Peyer's patch (tissue), 4 donors: ENCODE measurements at regions not wholly inside any gene's neighbourhood (a gene's known extent, or its start where the extent isn't known, plus 50 kb on each side); places are given as distances from the start of the nearest gene placed in this dataset.

Experiments used
- DNase-seq, 3 donors: peaks; one replicate each; pipeline ENCODE4 v3.0.0-alpha.2; 2017 to 2019
- H3K27ac ChIP-seq, 4 donors: fragments of 200-600 bp; sonication (generic); one replicate each; pipeline ENCODE4 v1.5.1; 2016 to 2019
- H3K27me3 ChIP-seq, 2 donors: fragments of 200-600 bp; sonication (generic); one replicate each; pipeline ENCODE4 v1.5.1; 2019
- H3K36me3 ChIP-seq, 3 donors: fragments of 200-600 bp; sonication (generic); one replicate each; pipeline ENCODE4 v1.5.1; 2016 to 2019
- H3K4me1 ChIP-seq, 4 donors: fragments of 200-600 bp; sonication (generic); one replicate each; pipeline ENCODE4 v1.5.1; 2016 to 2019
- H3K4me3 ChIP-seq, 4 donors: fragments of 200-600 bp; sonication (generic); 1 replicate in 3 of 4; 2 replicates in 1 of 4; pipeline ENCODE4 v1.5.1; 2016 to 2019; ENCODE audit warnings: mild to moderate bottlenecking in 1 of 4
- H3K9me3 ChIP-seq, 4 donors: fragments of 200-600 bp; sonication (generic); one replicate each; pipeline ENCODE4 v1.5.1; 2016 to 2019; ENCODE audit warnings: mild to moderate bottlenecking in 1 of 4
- POLR2A ChIP-seq, 2 donors: fragments of 450-650 bp; IDR thresholded peaks; one replicate each; pipeline ENCODE4 v1.5.1; 2017; ENCODE audit warnings: antibody characterized with exemption in 2 of 2, mild to moderate bottlenecking in 2 of 2, moderate library complexity in 2 of 2
- TF ChIP-seq, protein P1 (sequence below), 6 experiments: fragments of 450-650 bp in 4 of 6; fragments of 200-600 bp in 2 of 6; sonication (generic) in 1 of 6; IDR thresholded peaks; one replicate each; pipeline ENCODE4 v1.5.1; 2017 to 2019; ENCODE audit warnings: antibody characterized with exemption in 6 of 6, mild to moderate bottlenecking in 3 of 6, moderate library complexity in 1 of 6

DNA sequence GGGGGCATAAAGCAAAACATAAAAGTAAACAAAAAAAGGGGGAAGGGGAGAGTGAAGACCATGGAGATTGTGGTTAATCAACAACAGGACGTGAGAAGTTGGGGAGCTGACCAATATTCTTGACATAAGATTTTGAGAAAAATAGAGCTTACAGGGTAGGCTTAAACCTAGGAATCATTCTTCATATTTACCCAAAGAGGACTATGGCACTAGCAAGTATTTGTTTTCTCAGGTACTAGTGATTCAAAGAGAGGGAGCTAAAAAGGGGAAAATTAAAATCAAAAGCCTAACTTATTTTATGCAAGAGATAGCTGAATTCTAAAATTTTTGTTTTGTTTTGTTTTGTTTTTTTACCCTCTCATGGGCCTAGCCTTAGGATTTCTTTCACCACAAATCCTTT lies 427.5 kb downstream of the PIK3R1 start:
- H3K4me3 ChIP-seq = no peak overlapping the region
- DNase-seq = no peak
- H3K36me3 ChIP-seq = no peaks in the 10 kb centered on the region
- no peak overlapping the region for H3K27ac ChIP-seq
- TF ChIP-seq, protein P1, sequence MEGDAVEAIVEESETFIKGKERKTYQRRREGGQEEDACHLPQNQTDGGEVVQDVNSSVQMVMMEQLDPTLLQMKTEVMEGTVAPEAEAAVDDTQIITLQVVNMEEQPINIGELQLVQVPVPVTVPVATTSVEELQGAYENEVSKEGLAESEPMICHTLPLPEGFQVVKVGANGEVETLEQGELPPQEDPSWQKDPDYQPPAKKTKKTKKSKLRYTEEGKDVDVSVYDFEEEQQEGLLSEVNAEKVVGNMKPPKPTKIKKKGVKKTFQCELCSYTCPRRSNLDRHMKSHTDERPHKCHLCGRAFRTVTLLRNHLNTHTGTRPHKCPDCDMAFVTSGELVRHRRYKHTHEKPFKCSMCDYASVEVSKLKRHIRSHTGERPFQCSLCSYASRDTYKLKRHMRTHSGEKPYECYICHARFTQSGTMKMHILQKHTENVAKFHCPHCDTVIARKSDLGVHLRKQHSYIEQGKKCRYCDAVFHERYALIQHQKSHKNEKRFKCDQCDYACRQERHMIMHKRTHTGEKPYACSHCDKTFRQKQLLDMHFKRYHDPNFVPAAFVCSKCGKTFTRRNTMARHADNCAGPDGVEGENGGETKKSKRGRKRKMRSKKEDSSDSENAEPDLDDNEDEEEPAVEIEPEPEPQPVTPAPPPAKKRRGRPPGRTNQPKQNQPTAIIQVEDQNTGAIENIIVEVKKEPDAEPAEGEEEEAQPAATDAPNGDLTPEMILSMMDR (IDR thresholded peaks at IDR 0.05) = no peak
- TF ChIP-seq POLR2A (IDR thresholded peaks at IDR 0.05) = no peak
- no peaks in the 10 kb centered on the region for H3K27me3 ChIP-seq
- H3K9me3 ChIP-seq = no peaks in the 10 kb centered on the region
- H3K4me1 ChIP-seq = peaks cover 0 to 3% (median 0%) of the 10 kb centered on the region in 4 donors

DNA sequence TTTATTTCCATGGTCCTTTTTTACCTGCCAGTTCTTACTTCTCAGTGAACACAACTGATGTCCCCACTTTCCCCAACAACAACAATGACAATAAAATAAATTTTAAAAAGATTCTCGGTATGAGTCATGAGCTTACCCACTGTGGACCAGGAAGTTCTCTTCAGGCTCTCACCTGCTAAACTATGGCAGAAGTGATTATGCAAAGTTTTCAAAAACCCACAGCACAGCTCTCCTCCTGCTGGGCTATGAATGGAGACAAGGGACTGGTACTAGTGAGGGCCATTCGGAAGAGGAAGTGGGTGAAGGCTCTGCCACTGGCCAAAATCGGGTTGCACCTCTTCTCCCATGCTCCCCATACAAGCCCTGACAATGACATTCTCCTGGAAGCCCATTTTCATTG lies 429.4 kb downstream of the PIK3R1 start:
- Histone ChIP-seq H3K27me3 (no peaks in the 10 kb centered on the region), H3K36me3 (no peaks in the 10 kb centered on the region), H3K4me3 (no peak overlapping the region), H3K27ac (no peak overlapping the region), H3K4me1 (peaks cover 0 to 3% (median 0%) of the 10 kb centered on the region in 4 donors), H3K9me3 (no peaks in the 10 kb centered on the region)
- TF ChIP-seq POLR2A (IDR thresholded peaks at IDR 0.05) = no peak
- TF ChIP-seq, protein P1 (IDR thresholded peaks at IDR 0.05) = no peak
- no peak for DNase-seq

DNA sequence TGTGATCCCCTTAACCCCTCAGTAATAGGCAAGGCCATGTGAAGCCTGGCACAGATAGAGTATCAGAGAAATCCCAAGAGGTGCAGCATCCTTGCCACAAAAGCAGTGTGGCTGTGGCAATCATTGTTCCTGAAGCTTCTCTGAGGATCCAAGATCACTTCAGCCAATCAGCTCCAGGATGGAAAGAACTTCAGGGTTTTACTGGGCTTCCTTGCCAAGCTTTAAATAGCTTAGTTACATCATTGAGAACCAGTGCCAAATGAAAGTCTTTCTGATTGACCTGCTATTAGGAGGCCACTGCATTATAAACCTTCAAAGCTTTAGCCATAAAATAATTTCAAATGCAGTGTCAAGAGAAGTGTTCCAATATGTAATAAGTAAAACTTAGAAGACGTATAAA lies 430.6 kb downstream of the PIK3R1 start:
- DNase-seq = no peak
- Histone ChIP-seq H3K27me3 (no peaks in the 10 kb centered on the region), H3K36me3 (no peaks in the 10 kb centered on the region), H3K27ac (no peak overlapping the region), H3K9me3 (no peaks in the 10 kb centered on the region), H3K4me1 (peaks cover 0 to 3% (median 0%) of the 10 kb centered on the region in 4 donors), H3K4me3 (no peak overlapping the region)
- TF ChIP-seq, protein P1 (IDR thresholded peaks at IDR 0.05) = no peak
- TF ChIP-seq POLR2A (IDR thresholded peaks at IDR 0.05) = no peak

DNA sequence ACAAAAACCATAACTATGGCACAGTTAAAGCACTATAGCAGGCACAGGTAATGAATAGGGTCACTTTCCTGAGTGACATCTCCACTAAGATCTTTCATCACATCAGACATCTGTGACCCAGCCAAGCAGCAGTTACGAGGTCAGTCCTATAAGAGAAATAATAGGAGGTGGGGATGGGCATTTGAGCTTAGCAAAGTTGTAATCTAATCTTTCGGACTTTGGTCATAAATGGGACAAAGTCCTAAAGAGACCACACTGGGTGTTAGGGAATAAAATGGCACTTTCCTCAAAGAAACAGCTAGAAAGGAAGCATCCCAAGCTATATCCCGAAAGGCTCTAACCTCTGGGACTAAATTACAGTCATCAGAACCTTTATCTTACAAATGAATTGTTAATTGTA lies 432.2 kb downstream of the PIK3R1 start:
- Histone ChIP-seq H3K27ac (no peak overlapping the region), H3K4me1 (peaks cover 0 to 8% (median 0%) of the 10 kb centered on the region in 4 donors), H3K36me3 (no peaks in the 10 kb centered on the region), H3K9me3 (no peaks in the 10 kb centered on the region), H3K4me3 (no peak overlapping the region), H3K27me3 (no peaks in the 10 kb centered on the region)
- TF ChIP-seq, protein P1 (IDR thresholded peaks at IDR 0.05) = no peak
- TF ChIP-seq POLR2A (IDR thresholded peaks at IDR 0.05) = no peak
- no peak for DNase-seq

DNA sequence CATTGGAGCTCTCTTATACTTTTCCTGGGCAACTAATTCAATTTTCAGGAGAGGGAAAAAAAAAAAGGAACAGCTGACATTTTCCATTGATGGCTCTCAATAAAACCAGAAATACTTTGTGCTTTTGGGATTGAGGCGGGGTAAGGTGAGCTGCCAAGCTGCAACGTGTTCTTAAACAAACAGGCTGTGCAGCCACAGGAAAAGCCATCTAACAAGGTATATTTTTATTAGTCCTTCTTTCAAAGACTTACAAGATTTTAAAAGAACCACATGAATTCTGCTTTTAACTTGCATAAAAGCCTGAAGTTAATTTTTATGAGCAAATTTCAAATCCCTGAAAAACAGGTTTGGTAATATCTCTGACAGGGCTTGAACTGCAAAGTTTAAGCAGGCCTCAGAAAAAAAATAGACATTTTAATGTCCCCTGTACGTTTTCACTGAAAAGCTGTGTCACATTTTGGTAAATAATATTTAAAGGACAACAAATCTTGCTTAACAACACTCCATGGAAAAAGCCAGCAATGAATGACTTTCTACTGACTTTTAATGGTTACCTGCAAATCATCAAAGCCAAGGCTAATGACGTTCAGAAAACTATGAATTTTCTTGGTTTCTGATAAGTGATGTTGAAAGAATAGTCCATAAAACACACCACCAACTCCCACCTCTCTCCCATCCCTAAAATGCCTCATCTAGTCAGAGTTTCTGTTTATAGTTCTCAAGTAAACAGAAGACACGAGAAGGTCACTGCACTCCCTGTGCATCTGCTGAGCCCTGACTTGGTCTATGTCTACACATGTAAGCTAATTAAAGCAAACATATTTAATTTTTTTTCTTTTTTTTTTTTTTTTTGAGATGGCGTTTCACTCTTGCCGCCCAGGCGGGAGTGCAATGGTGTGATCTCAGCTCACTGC lies 433.6 kb downstream of the PIK3R1 start:
- no peaks in the 10 kb centered on the region for H3K27me3 ChIP-seq
- no peak overlapping the region for H3K4me3 ChIP-seq
- H3K4me1 ChIP-seq = peaks cover 0 to 12% (median 0%) of the 10 kb centered on the region in 4 donors
- H3K27ac ChIP-seq = no peak overlapping the region
- TF ChIP-seq, protein P1 (IDR thresholded peaks at IDR 0.05) = no peak
- no peak for TF ChIP-seq POLR2A (IDR thresholded peaks at IDR 0.05)
- no peak for DNase-seq
- H3K9me3 ChIP-seq = no peaks in the 10 kb centered on the region
- H3K36me3 ChIP-seq = no peaks in the 10 kb centered on the region
